ENCODE measurements at regions not wholly inside any gene's neighbourhood (a gene's known extent, or its start where the extent isn't known, plus 50 kb on each side); places are given as distances from the start of the nearest gene placed in this dataset.
"Not testable (repeated sequence)": the region's sequence is repeated elsewhere in the genome, so short reads cannot be mapped to it uniquely, and the experiment has no call there.

GRCh38 chr6:22363714-22364239, 66.9 kb upstream of the PRL start:
- Histone ChIP-seq H3K36me3 (ENCODE audit: insufficient read depth, low read length) (no peaks in the 10 kb centered on the region), H3K4me3 (no peak overlapping the region), H3K9ac (ENCODE audit: insufficient read length) (no peak overlapping the region), H3K9me3 (ENCODE audit: low read depth, low read length) (no peaks in the 10 kb centered on the region), H3K27ac (no peak overlapping the region)
- DNase-seq (ENCODE audit: low read depth, low spot score), result no peak
- TF ChIP-seq FOXP2 (optimal IDR thresholded peaks at IDR 0.05; ENCODE audit: control extremely low read depth, extremely low read length, insufficient read depth) (no peak), POLR2AphosphoS5 (IDR thresholded peaks at IDR 0.05; ENCODE audit: borderline replicate concordance, low read depth, low read length) (no peak), EZH2 (IDR thresholded peaks at IDR 0.05) (no peak)

DNA sequence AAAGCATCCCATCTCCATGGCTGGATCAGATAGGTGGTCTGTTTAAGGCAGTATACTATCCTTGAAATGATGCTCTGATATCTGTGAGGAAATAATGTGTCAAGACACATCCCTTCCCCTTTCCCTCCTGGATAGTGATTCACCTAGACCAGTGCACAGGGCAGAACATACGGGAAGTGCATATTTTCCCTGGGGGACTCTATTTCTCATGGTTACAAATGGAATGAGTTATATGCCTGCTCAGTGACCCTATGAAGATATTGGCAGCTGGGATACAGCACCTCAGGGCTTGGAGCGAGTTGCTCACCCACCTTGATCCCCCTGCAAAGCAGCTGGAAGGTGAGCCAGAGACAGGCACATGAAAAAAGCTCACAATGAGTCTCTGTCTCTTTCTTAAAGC, 67.5 kb upstream of the PRL start:
- no peaks in the 10 kb centered on the region for H3K9me3 ChIP-seq (ENCODE audit: low read depth, low read length)
- no peak overlapping the region for H3K4me3 ChIP-seq
- no peak overlapping the region for H3K27ac ChIP-seq
- H3K36me3 ChIP-seq (ENCODE audit: insufficient read depth, low read length), result no peaks in the 10 kb centered on the region
- no peak for DNase-seq (ENCODE audit: low read depth, low spot score)
- TF ChIP-seq FOXP2 (optimal IDR thresholded peaks at IDR 0.05; ENCODE audit: control extremely low read depth, extremely low read length, insufficient read depth), result no peak
- no peak for TF ChIP-seq EZH2 (IDR thresholded peaks at IDR 0.05)
- TF ChIP-seq POLR2AphosphoS5 (IDR thresholded peaks at IDR 0.05; ENCODE audit: borderline replicate concordance, low read depth, low read length), result no peak
- H3K9ac ChIP-seq (ENCODE audit: insufficient read length), result no peak overlapping the region

- Histone ChIP-seq H3K4me3 (no peak overlapping the region), H3K9me3 (ENCODE audit: low read depth, low read length) (no peaks in the 10 kb centered on the region), H3K36me3 (ENCODE audit: insufficient read depth, low read length) (no peaks in the 10 kb centered on the region), H3K27ac (peak overlapping the region; percentile 14; the same call in 1 of the 2 replicates), H3K9ac (ENCODE audit: insufficient read length) (no peak overlapping the region)
- no peak for DNase-seq (ENCODE audit: low read depth, low spot score)
- no peak for TF ChIP-seq EZH2 (IDR thresholded peaks at IDR 0.05)
Measured at GRCh38 chr6:22366214-22366613, 69.4 kb upstream of the PRL start.

DNA sequence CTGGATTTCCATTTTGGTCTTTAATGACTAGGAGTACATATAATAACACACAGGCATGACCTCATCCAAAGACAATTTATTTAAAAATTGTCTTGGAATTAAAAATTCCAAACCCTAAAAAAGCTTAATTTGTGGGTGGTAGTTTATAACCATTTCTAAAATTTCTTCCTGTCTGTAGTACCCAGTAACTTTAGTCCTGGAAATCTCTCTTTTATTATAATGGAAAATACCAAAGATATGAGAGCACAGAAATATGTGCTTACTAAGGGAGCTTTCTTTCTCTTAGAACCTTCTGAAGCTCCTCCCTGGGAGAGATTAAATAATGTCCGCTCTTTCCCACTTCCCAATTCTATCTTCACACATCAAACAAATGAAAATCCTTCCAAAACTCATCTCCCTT, 70.5 kb upstream of the PRL start:
- H3K9me3 ChIP-seq (ENCODE audit: low read depth, low read length), result no peaks in the 10 kb centered on the region
- TF ChIP-seq FOXP2 (optimal IDR thresholded peaks at IDR 0.05; ENCODE audit: control extremely low read depth, extremely low read length, insufficient read depth), result no peak
- no peak for TF ChIP-seq POLR2AphosphoS5 (IDR thresholded peaks at IDR 0.05; ENCODE audit: borderline replicate concordance, low read depth, low read length)
- DNase-seq (ENCODE audit: low read depth, low spot score), result no peak
- no peak overlapping the region for H3K4me3 ChIP-seq
- H3K27ac ChIP-seq, result peak overlapping the region; percentile 14; the same call in 1 of the 2 replicates
- H3K9ac ChIP-seq (ENCODE audit: insufficient read length), result no peak overlapping the region
- no peaks in the 10 kb centered on the region for H3K36me3 ChIP-seq (ENCODE audit: insufficient read depth, low read length)

GRCh38 chr6:22368794-22369193, 72.0 kb upstream of the PRL start:
- Histone ChIP-seq H3K4me3 (no peak overlapping the region), H3K27ac (no peak overlapping the region), H3K9me3 (ENCODE audit: low read depth, low read length) (no peaks in the 10 kb centered on the region), H3K9ac (ENCODE audit: insufficient read length) (no peak overlapping the region), H3K36me3 (ENCODE audit: insufficient read depth, low read length) (no peaks in the 10 kb centered on the region)
- DNase-seq (ENCODE audit: low read depth, low spot score), result no peak
- no peak for TF ChIP-seq FOXP2 (optimal IDR thresholded peaks at IDR 0.05; ENCODE audit: control extremely low read depth, extremely low read length, insufficient read depth)
- no peak for TF ChIP-seq EZH2 (IDR thresholded peaks at IDR 0.05)
- no peak for TF ChIP-seq POLR2AphosphoS5 (IDR thresholded peaks at IDR 0.05; ENCODE audit: borderline replicate concordance, low read depth, low read length)

- TF ChIP-seq POLR2AphosphoS5 (IDR thresholded peaks at IDR 0.05; ENCODE audit: borderline replicate concordance, low read depth, low read length) (no peak), EZH2 (IDR thresholded peaks at IDR 0.05) (no peak), FOXP2 (optimal IDR thresholded peaks at IDR 0.05; ENCODE audit: control extremely low read depth, extremely low read length, insufficient read depth) (no peak)
- Histone ChIP-seq H3K9ac (ENCODE audit: insufficient read length) (no peak overlapping the region), H3K9me3 (ENCODE audit: low read depth, low read length) (no peaks in the 10 kb centered on the region), H3K4me3 (no peak overlapping the region), H3K27ac (no peak overlapping the region), H3K36me3 (ENCODE audit: insufficient read depth, low read length) (no peaks in the 10 kb centered on the region)
- no peak for DNase-seq (ENCODE audit: low read depth, low spot score)
Measured at GRCh38 chr6:22372922-22373321, 76.1 kb upstream of the PRL start.

DNA sequence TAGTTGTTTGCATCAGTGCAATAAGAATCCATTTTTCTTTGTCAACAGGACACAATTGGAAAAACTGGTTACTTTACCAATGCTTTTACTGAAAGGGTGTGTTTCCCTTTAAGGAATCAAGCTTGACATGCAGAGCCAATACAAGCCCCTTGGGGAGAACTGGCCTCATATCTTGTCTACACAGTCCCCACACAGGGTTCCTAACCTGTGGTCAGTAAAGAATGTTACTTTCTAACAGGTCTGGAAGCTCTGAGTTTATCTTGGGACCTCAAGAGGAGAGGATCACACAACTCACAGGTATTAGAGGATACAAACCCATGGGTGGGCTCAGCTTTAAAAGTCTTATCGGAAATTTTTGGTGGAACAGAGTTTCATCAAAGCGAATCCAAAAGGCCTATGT, 78.1 kb upstream of the PRL start:
- not testable (repeated sequence) for H3K4me3 ChIP-seq; H3K9me3 ChIP-seq (ENCODE audit: low read depth, low read length); DNase-seq (ENCODE audit: low read depth, low spot score); H3K36me3 ChIP-seq (ENCODE audit: insufficient read depth, low read length); H3K27ac ChIP-seq; H3K9ac ChIP-seq (ENCODE audit: insufficient read length)

DNA sequence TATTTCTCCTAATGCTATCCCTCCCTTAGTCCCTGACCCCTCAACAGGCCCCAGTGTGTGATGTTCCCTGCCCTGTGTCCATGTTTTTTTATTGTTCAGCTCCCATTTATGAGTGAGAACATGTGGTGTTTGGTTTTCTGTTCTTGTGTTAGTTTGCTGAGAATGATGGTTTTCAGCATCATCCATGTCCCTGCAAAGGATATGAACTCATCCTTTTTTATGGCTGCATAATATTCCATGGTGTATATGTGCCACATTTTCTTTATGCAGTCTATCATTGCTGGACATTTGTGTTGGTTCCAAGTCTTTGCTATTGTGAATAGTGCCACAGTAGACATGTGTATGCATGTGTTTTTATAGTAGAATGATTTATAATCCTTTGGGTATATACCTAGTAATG, 79.5 kb upstream of the PRL start:
- H3K9me3 ChIP-seq (ENCODE audit: low read depth, low read length); H3K4me3 ChIP-seq; DNase-seq (ENCODE audit: low read depth, low spot score); H3K9ac ChIP-seq (ENCODE audit: insufficient read length); H3K36me3 ChIP-seq (ENCODE audit: insufficient read depth, low read length); H3K27ac ChIP-seq: not testable (repeated sequence)

DNA sequence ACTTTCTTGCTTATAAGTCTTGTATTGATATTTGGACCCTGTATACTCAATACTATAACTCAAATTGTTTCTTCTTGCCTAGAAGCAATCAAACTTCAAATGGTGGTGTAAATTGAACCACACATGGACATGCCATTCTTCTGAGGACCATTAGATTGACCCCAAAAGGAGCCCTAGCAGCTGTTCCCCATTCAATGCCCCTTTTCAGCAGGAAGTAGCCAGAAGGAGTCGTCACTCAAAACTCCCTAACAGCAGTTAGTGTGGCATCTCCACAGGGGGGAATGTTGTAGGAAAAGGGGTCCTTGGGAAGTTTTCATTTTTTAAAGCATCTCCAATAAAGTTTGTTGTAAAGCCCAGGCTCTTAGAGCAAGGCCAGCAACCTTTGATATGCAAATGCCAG, 81.7 kb upstream of the PRL start:
- not testable (repeated sequence) for H3K9ac ChIP-seq (ENCODE audit: insufficient read length); H3K4me3 ChIP-seq; H3K36me3 ChIP-seq (ENCODE audit: insufficient read depth, low read length); H3K27ac ChIP-seq; DNase-seq (ENCODE audit: low read depth, low spot score); H3K9me3 ChIP-seq (ENCODE audit: low read depth, low read length)

GRCh38 chr6:22380236-22380635, 83.4 kb upstream of the PRL start:
- Histone ChIP-seq H3K4me3 (no peak overlapping the region), H3K27ac (no peak overlapping the region), H3K9me3 (ENCODE audit: low read depth, low read length) (no peaks in the 10 kb centered on the region), H3K9ac (ENCODE audit: insufficient read length) (no peak overlapping the region), H3K36me3 (ENCODE audit: insufficient read depth, low read length) (no peaks in the 10 kb centered on the region)
- DNase-seq (ENCODE audit: low read depth, low spot score), result no peak
- TF ChIP-seq POLR2AphosphoS5 (IDR thresholded peaks at IDR 0.05; ENCODE audit: borderline replicate concordance, low read depth, low read length) (no peak), FOXP2 (optimal IDR thresholded peaks at IDR 0.05; ENCODE audit: control extremely low read depth, extremely low read length, insufficient read depth) (no peak), EZH2 (IDR thresholded peaks at IDR 0.05) (no peak)

Data from SK-N-MC (cell line).